H1 (cell line): ENCODE measurements at regions not wholly inside any gene's neighbourhood (a gene's known extent, or its start where the extent isn't known, plus 50 kb on each side); places are given as distances from the start of the nearest gene placed in this dataset.

Source experiments
- CTCF ChIA-PET: fragments of 300-600 bp; sonication (Branson Sonifier 250); formaldehyde crosslinking; loops from one replicate; lab custom pipeline; 2021; ENCODE audit not compliant: partially characterized antibody; lab: Charles Lee
- POLR2A ChIA-PET: fragments of 300-600 bp; sonication (Branson Sonifier 250); formaldehyde crosslinking; loops from one replicate; lab custom pipeline; 2021; ENCODE audit warnings: inconsistent platforms; ENCODE audit not compliant: partially characterized antibody; lab: Charles Lee
- DNase-seq, 2 experiments: peaks; one replicate each; pipeline versions ENCODE4 v3.0.0 to v3.0.0-alpha.2; 2010 to 2022; ENCODE audit warnings: low spot score in 2 of 2, low read depth in 1 of 2, mixed read lengths in 1 of 2
- FAIRE-seq: peaks from 2 replicates; lab custom pipeline; 2011; peaks lifted over from hg19 to GRCh38; lab: Jason Lieb, UNC
- H2AFZ ChIP-seq: 2 replicates; pipeline ENCODE4 v1.8.1; 2012; ENCODE audit warnings: low read length, inconsistent platforms
- H2AK5ac ChIP-seq: 2 replicates; pipeline ENCODE4 v1.6.1; 2013; ENCODE audit warnings: low read depth, low read length
- H2BK120ac ChIP-seq: replicated peaks from 2 replicates; pipeline ENCODE3; 2013; ENCODE audit warnings: low read depth, low read length, inconsistent platforms
- H2BK12ac ChIP-seq: 2 replicates; pipeline ENCODE4 v1.6.1; 2013; ENCODE audit warnings: low read depth, low read length
- H2BK15ac ChIP-seq: 2 replicates; pipeline ENCODE4 v1.6.1; 2013; ENCODE audit warnings: low read length
- H2BK20ac ChIP-seq: 2 replicates; pipeline ENCODE4 v1.6.1; 2013; ENCODE audit warnings: low read length
- H2BK5ac ChIP-seq: 2 replicates; pipeline ENCODE4 v1.6.1; 2013; ENCODE audit warnings: low read depth, low read length
- H3K14ac ChIP-seq: 2 replicates; pipeline ENCODE4 v1.6.1; 2013; ENCODE audit warnings: inconsistent platforms; ENCODE audit not compliant: insufficient read length
- H3K18ac ChIP-seq: 2 replicates; pipeline ENCODE4 v1.6.1; 2013; ENCODE audit warnings: low read length; ENCODE audit errors: extremely low read depth
- H3K23ac ChIP-seq: 2 replicates; pipeline ENCODE4 v1.6.1; 2013; ENCODE audit warnings: inconsistent platforms; ENCODE audit not compliant: insufficient read length
- H3K23me2 ChIP-seq: 2 replicates; pipeline ENCODE4 v1.6.1; 2013; ENCODE audit warnings: low read depth, low read length
- H3K27ac ChIP-seq: 2 replicates; pipeline ENCODE4 v1.6.1; 2011; ENCODE audit warnings: low read depth, low read length, inconsistent platforms
- H3K27me3 ChIP-seq, 4 experiments: replicated peaks in 1 of 4; 1 replicate in 1 of 4; 2 replicates in 3 of 4; pipeline versions ENCODE4 v1.6.1 to v1.8.1; 2011 to 2013; ENCODE audit warnings: low read length in 3 of 4, mild to moderate bottlenecking in 3 of 4, inconsistent platforms in 2 of 4, mixed read lengths in 2 of 4, moderate library complexity in 1 of 4; ENCODE audit not compliant: control insufficient read depth in 3 of 4, insufficient read depth in 3 of 4; ENCODE audit errors: extremely low read depth in 1 of 4
- H3K36me3 ChIP-seq, 4 experiments: 2 replicates each; pipeline versions ENCODE4 v1.6.1 to v1.8.1; 2011 to 2013; ENCODE audit warnings: mild to moderate bottlenecking in 4 of 4, low read length in 3 of 4, moderate library complexity in 2 of 4, control low read depth in 1 of 4, inconsistent platforms in 1 of 4; ENCODE audit not compliant: insufficient read depth in 4 of 4, control insufficient read depth in 2 of 4
- H3K4ac ChIP-seq: replicated peaks from 2 replicates; pipeline ENCODE3; 2013; ENCODE audit warnings: low read length, low read depth, mixed read lengths, inconsistent platforms; ENCODE audit not compliant: insufficient read length
- H3K4me1 ChIP-seq, 4 experiments: replicated peaks in 1 of 4; 1 replicate in 1 of 4; 2 replicates in 3 of 4; pipeline versions ENCODE4 v1.6.1 to v1.8.1; 2011 to 2013; ENCODE audit warnings: low read length in 3 of 4, inconsistent platforms in 2 of 4, mixed read lengths in 1 of 4; ENCODE audit not compliant: insufficient read depth in 4 of 4, control insufficient read depth in 3 of 4
- H3K4me2 ChIP-seq, 2 experiments: 2 replicates each; pipeline versions ENCODE4 v1.6.1 to v1.8.1; 2011 to 2013; ENCODE audit warnings: low read depth in 2 of 2, low read length in 2 of 2, control low read depth in 1 of 2, inconsistent platforms in 1 of 2, mild to moderate bottlenecking in 1 of 2; ENCODE audit not compliant: insufficient read depth in 1 of 2
- H3K4me3 ChIP-seq, 4 experiments: fragments of 200-600, 300-600 bp in 1 of 4; sonication (generic), shearing (Covaris generic), sonication (Bioruptor Twin) in 1 of 4; 2 replicates each; pipeline versions ENCODE4 v1.5.1 to v1.8.1; 2011 to 2016; ENCODE audit warnings: low read length in 4 of 4, low read depth in 3 of 4, control low read depth in 2 of 4, inconsistent platforms in 2 of 4, mild to moderate bottlenecking in 2 of 4, mixed read lengths in 1 of 4, moderate library complexity in 1 of 4; ENCODE audit not compliant: insufficient read depth in 2 of 4; ENCODE audit errors: extremely low read depth in 1 of 4
- H3K56ac ChIP-seq: replicated peaks from 2 replicates; pipeline ENCODE3; 2013; ENCODE audit warnings: low read depth, mild to moderate bottlenecking, mixed read lengths, low read length, inconsistent platforms; ENCODE audit not compliant: insufficient read length
- H3K79me1 ChIP-seq: 2 replicates; pipeline ENCODE4 v1.6.1; 2013; ENCODE audit warnings: low read depth, low read length, control low read depth
- H3K79me2 ChIP-seq, 2 experiments: 2 replicates each; pipeline versions ENCODE4 v1.6.1 to v1.8.1; 2012 to 2013; ENCODE audit warnings: low read length in 2 of 2, mild to moderate bottlenecking in 2 of 2, inconsistent platforms in 1 of 2; ENCODE audit not compliant: insufficient read depth in 2 of 2, control insufficient read depth in 1 of 2
- H3K9ac ChIP-seq, 4 experiments: replicated peaks in 1 of 4; 1 replicate in 1 of 4; 2 replicates in 3 of 4; pipeline versions ENCODE4 v1.6.1 to v1.8.1; 2011 to 2013; ENCODE audit warnings: low read depth in 3 of 4, low read length in 3 of 4, control low read depth in 2 of 4, mild to moderate bottlenecking in 2 of 4, moderate library complexity in 2 of 4, inconsistent platforms in 1 of 4; ENCODE audit errors: extremely low read depth in 1 of 4
- H3K9me3 ChIP-seq, 2 experiments: 2 replicates each; pipeline versions ENCODE4 v1.6.1 to v1.8.1; 2012 to 2013; ENCODE audit warnings: mild to moderate bottlenecking in 2 of 2, moderate library complexity in 2 of 2, control low read depth in 1 of 2, inconsistent platforms in 1 of 2, low read depth in 1 of 2, low read length in 1 of 2, mixed read lengths in 1 of 2; ENCODE audit not compliant: insufficient read depth in 2 of 2
- H4K20me1 ChIP-seq, 2 experiments: replicated peaks in 1 of 2; 2 replicates each; pipeline versions ENCODE3 to v1.8.1; 2011 to 2013; ENCODE audit warnings: inconsistent platforms in 2 of 2, low read length in 2 of 2, mild to moderate bottlenecking in 1 of 2; ENCODE audit not compliant: insufficient read depth in 2 of 2, control insufficient read depth in 1 of 2
- H4K5ac ChIP-seq: 2 replicates; pipeline ENCODE4 v1.6.1; 2013; ENCODE audit warnings: low read length, low read depth, mixed read lengths, inconsistent platforms; ENCODE audit not compliant: insufficient read length
- H4K8ac ChIP-seq: 2 replicates; pipeline ENCODE4 v1.8.0; 2013; ENCODE audit warnings: mild to moderate bottlenecking, moderate library complexity, low read length, inconsistent platforms; ENCODE audit not compliant: insufficient read depth; ENCODE audit errors: extremely low read depth
- H4K91ac ChIP-seq: replicated peaks from 2 replicates; pipeline ENCODE3; 2013; ENCODE audit warnings: low read length, mixed read lengths, inconsistent platforms; ENCODE audit not compliant: insufficient read length
- BACH1 ChIP-seq: IDR thresholded peaks from 2 replicates; pipeline ENCODE4 v1.6.1; 2012; ENCODE audit warnings: low read length, improper control_type of control experiment
- CEBPB ChIP-seq: IDR thresholded peaks from 2 replicates; pipeline ENCODE4 v1.6.1; 2012; ENCODE audit warnings: low read depth, low read length
- HDAC6 ChIP-seq: IDR thresholded peaks from one replicate; pipeline ENCODE4 v1.7.1; 2012; ENCODE audit warnings: low read depth, mild to moderate bottlenecking, inconsistent platforms, low read length, moderate library complexity
- KDM1A ChIP-seq: fragments of 200-600, 300-600 bp; sonication (generic); IDR thresholded peaks from 2 replicates; pipeline ENCODE4 v1.7.1; 2016; ENCODE audit warnings: mild to moderate bottlenecking, low read length, borderline replicate concordance
- KDM5A ChIP-seq: fragments of 200-600 bp; IDR thresholded peaks from 2 replicates; pipeline ENCODE4 v1.7.1; 2012; ENCODE audit warnings: mild to moderate bottlenecking, low read length, inconsistent platforms, mixed read lengths
- POLR2AphosphoS5 ChIP-seq: IDR thresholded peaks from 2 replicates; pipeline ENCODE4 v1.6.1; 2011; ENCODE audit warnings: low read depth, low read length
- RAD21 ChIP-seq, 2 experiments: IDR thresholded peaks in 1 of 2; conservative IDR thresholded peaks in 1 of 2; 2 replicates each; pipeline ENCODE4 v1.6.1; 2011; ENCODE audit warnings: low read depth in 2 of 2, low read length in 2 of 2, improper control_type of control experiment in 1 of 2, inconsistent platforms in 1 of 2, mild to moderate bottlenecking in 1 of 2, moderate library complexity in 1 of 2
- RXRA ChIP-seq: IDR thresholded peaks from 2 replicates; pipeline ENCODE4 v1.6.1; 2011; ENCODE audit warnings: low read depth, mild to moderate bottlenecking, low read length, moderate library complexity; ENCODE audit not compliant: insufficient read depth
- SIRT6 ChIP-seq: IDR thresholded peaks from one replicate; pipeline ENCODE4 v1.7.1; 2012; ENCODE audit warnings: low read length, inconsistent platforms
- SUZ12 ChIP-seq: fragments of 200-600 bp; sonication (generic); IDR thresholded peaks from 2 replicates; pipeline ENCODE4 v1.6.1; 2012; ENCODE audit warnings: mild to moderate bottlenecking, inconsistent platforms, low read length, moderate library complexity, mixed read lengths
- TEAD4 ChIP-seq: IDR thresholded peaks from 2 replicates; pipeline ENCODE4 v1.6.1; 2012; ENCODE audit warnings: low read depth, low read length, inconsistent platforms, mixed read lengths
- WGBS, 2 experiments: shearing (Covaris generic) in 1 of 2; methylation state at CpG; one replicate each; pipeline versions ENCODE4 v1.1.6 to v1.1.7; 2013 to 2015; ENCODE audit warnings: low lambda C conversion rate in 2 of 2, mixed read lengths in 2 of 2, inconsistent platforms in 1 of 2, low coverage in 1 of 2, missing lambda C conversion rate in 1 of 2; ENCODE audit not compliant: insufficient replicate concordance in 2 of 2, insufficient coverage in 1 of 2, insufficient read length in 1 of 2; ENCODE audit errors: extremely low coverage in 1 of 2, missing lambda C conversion rate in 1 of 2; 5-methylcytosine and 5-hydroxymethylcytosine counted together
- TF ChIP-seq, protein P1 (sequence below): IDR thresholded peaks from 2 replicates; pipeline ENCODE4 v1.6.1; 2012; ENCODE audit warnings: inconsistent platforms
- TF ChIP-seq, protein P2 (sequence below): IDR thresholded peaks from 2 replicates; pipeline ENCODE4 v1.6.1; 2011; ENCODE audit warnings: low read depth, mild to moderate bottlenecking, low read length; ENCODE audit not compliant: insufficient read depth

DNA sequence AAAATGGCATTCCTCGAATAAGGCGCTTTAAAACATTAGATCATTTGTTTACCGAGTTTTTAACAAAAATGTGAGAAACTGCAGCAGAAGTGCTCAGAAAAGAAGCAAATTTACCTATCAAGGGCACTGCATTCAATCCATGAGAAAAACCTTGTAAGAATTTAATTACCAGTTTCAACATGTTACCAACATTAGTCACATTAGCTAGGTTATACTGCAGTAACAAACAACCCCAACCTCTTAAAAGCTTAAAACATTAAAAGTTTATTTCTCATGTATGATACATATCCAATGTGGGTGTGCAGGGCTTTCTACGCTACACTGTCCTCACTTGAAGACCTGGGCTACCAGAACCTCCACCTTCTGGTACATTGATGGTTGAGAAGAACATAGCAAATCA lies 68.1 kb upstream of the CCBE1 start:
- Histone ChIP-seq H3K23me2 (no peaks in the 10 kb centered on the region), H3K4me2 (no peak overlapping the region), H3K79me1 (no peaks in the 10 kb centered on the region), H3K4me1 (no peaks in the 10 kb centered on the region), H3K9me3 (no peaks in the 10 kb centered on the region), H3K27ac (no peak overlapping the region), H4K91ac (no peak overlapping the region), H3K14ac (no peak overlapping the region), H3K4me3 (no peak overlapping the region), H3K79me2 (no peaks in the 10 kb centered on the region), H3K18ac (no peak overlapping the region), H4K8ac (no peak overlapping the region), H2BK5ac (no peak overlapping the region), H3K36me3 (no peaks in the 10 kb centered on the region), H2BK120ac (no peak overlapping the region), H4K20me1 (no peaks in the 10 kb centered on the region), H4K5ac (no peak overlapping the region), H2AFZ (no peak overlapping the region), H3K4ac (no peak overlapping the region), H3K27me3 (no peaks in the 10 kb centered on the region), H3K23ac (no peak overlapping the region), H3K9ac (no peak overlapping the region), H2BK15ac (no peak overlapping the region), H2BK20ac (no peak overlapping the region), H3K56ac (no peak overlapping the region), H2AK5ac (no peak overlapping the region), H2BK12ac (no peak overlapping the region)
- DNase-seq (no peak), FAIRE-seq (no peak)
- 94% methylated on average over 4 of the region's 4 CpGs; no CpG with 5 or more reads in 1 of the 2 experiments for WGBS, 2 experiments
- POLR2A ChIA-PET = no interaction called here
- CTCF ChIA-PET = interaction anchor here (1.1 to 1.3 kb wide), 2 partner anchors 13 to 17 kb away, joined by 4 read pairs; no protein-coding TSS in a partner anchor
- TF ChIP-seq, protein P1, sequence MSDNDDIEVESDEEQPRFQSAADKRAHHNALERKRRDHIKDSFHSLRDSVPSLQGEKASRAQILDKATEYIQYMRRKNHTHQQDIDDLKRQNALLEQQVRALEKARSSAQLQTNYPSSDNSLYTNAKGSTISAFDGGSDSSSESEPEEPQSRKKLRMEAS = no peak
- no peak for TF ChIP-seq BACH1
- TF ChIP-seq RXRA = no peak
- no peak for TF ChIP-seq SIRT6
- TF ChIP-seq KDM5A = no peak
- no peak for TF ChIP-seq CEBPB
- no peak for TF ChIP-seq POLR2AphosphoS5
- TF ChIP-seq, protein P2, sequence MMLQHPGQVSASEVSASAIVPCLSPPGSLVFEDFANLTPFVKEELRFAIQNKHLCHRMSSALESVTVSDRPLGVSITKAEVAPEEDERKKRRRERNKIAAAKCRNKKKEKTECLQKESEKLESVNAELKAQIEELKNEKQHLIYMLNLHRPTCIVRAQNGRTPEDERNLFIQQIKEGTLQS = no peak
- no peak for TF ChIP-seq KDM1A
- no peak for TF ChIP-seq HDAC6
- no peak for TF ChIP-seq RAD21 (IDR thresholded peaks at IDR 0.05 in 1 of 2, conservative IDR thresholded peaks at IDR 0.05 in 1 of 2; ENCODE audit: low read depth in 2 of 2, low read length in 2 of 2)
- no peak for TF ChIP-seq TEAD4
- TF ChIP-seq SUZ12 = no peak
